SK-N-SH (cell line): ENCODE measurements at regions not wholly inside any gene's neighbourhood (a gene's known extent, or its start where the extent isn't known, plus 50 kb on each side); places are given as distances from the start of the nearest gene placed in this dataset.

ENCODE experiments used
- CTCF ChIA-PET: fragments of 300-600, 350-600 bp; formaldehyde crosslinking; extraction: SDS; loops from one replicate; lab custom pipeline; 2021; lab: Yijun Ruan, JAX
- POLR2A ChIA-PET: fragments of 350-600 bp; sonication (Branson Sonifier 250); formaldehyde crosslinking; extraction: SDS; loops from one replicate; lab custom pipeline; 2020; ENCODE audit warnings: antibody characterized with exemption, inconsistent platforms; lab: Yijun Ruan, JAX
- DNase-seq: peaks from one replicate; pipeline ENCODE4 v3.0.0; 2012
- H2AFZ ChIP-seq: fragments of 200-600 bp; sonication (generic); 2 replicates; pipeline ENCODE4 v1.8.1; 2016; ENCODE audit warnings: antibody characterized with exemption, mild to moderate bottlenecking, low read depth
- H3F3A ChIP-seq: fragments of 200-600 bp; sonication (generic); replicated peaks from 2 replicates; pipeline ENCODE3; 2016; ENCODE audit warnings: antibody characterized with exemption, mild to moderate bottlenecking; ENCODE audit not compliant: insufficient read depth
- H3K27ac ChIP-seq, 2 experiments: fragments of 200-500 bp in 1 of 2; fragments of 200-600 bp in 1 of 2; sonication (Bioruptor generic) in 1 of 2; sonication (generic), shearing (Covaris generic) in 1 of 2; 2 replicates each; pipeline versions ENCODE4 v1.5.1 to v1.6.1; 2014 to 2016; ENCODE audit warnings: low read depth in 2 of 2, inconsistent platforms in 1 of 2, low read length in 1 of 2, mild to moderate bottlenecking in 1 of 2, mixed read lengths in 1 of 2
- H3K27me3 ChIP-seq: fragments of 200-600 bp; sonication (generic), shearing (Covaris generic); 2 replicates; pipeline ENCODE4 v1.6.1; 2016; ENCODE audit warnings: mixed run types; ENCODE audit not compliant: insufficient read depth
- H3K36me3 ChIP-seq, 2 experiments: fragments of 200-500 bp in 1 of 2; fragments of 200-600 bp in 1 of 2; sonication (Bioruptor generic) in 1 of 2; sonication (generic) in 1 of 2; replicated peaks in 1 of 2; 2 replicates each; pipeline versions ENCODE3 to v1.5.1; 2014 to 2016; ENCODE audit warnings: low read length in 1 of 2, mild to moderate bottlenecking in 1 of 2; ENCODE audit not compliant: insufficient read depth in 2 of 2, control insufficient read depth in 1 of 2
- H3K4me1 ChIP-seq, 2 experiments: fragments of 200-500 bp in 1 of 2; fragments of 200-600 bp in 1 of 2; sonication (Bioruptor generic) in 1 of 2; sonication (generic), shearing (Covaris generic) in 1 of 2; 2 replicates each; pipeline versions ENCODE4 v1.5.1 to v1.6.1; 2014 to 2016; ENCODE audit warnings: low read depth in 1 of 2, low read length in 1 of 2, mixed run types in 1 of 2; ENCODE audit not compliant: insufficient read depth in 2 of 2, control insufficient read depth in 1 of 2
- H3K4me2 ChIP-seq: fragments of 200-600 bp; sonication (generic), shearing (Covaris generic); 2 replicates; pipeline ENCODE4 v1.6.1; 2017; ENCODE audit warnings: mixed run types
- H3K4me3 ChIP-seq, 2 experiments: fragments of 200-500 bp in 1 of 2; fragments of 200-600 bp in 1 of 2; sonication (Bioruptor generic) in 1 of 2; sonication (generic), shearing (Covaris generic) in 1 of 2; 2 replicates each; pipeline versions ENCODE4 v1.5.1 to v1.8.1; 2014 to 2016; ENCODE audit warnings: low read depth in 2 of 2, inconsistent platforms in 1 of 2, low read length in 1 of 2, mild to moderate bottlenecking in 1 of 2, mixed read lengths in 1 of 2, moderate library complexity in 1 of 2
- H3K79me2 ChIP-seq: fragments of 200-600 bp; sonication (generic); 2 replicates; pipeline ENCODE4 v1.8.1; 2017; ENCODE audit warnings: mild to moderate bottlenecking; ENCODE audit not compliant: insufficient read depth
- H3K9ac ChIP-seq: fragments of 200-600 bp; sonication (generic); 2 replicates; pipeline ENCODE4 v1.6.1; 2017; ENCODE audit warnings: mixed run types
- H3K9me2 ChIP-seq: fragments of 200-600 bp; sonication (generic); 2 replicates; pipeline ENCODE4 v1.6.1; 2017; ENCODE audit warnings: mixed run types
- H3K9me3 ChIP-seq: fragments of 200-600 bp; sonication (generic); 2 replicates; pipeline ENCODE4 v1.6.1; 2017; ENCODE audit warnings: mixed run types, mild to moderate bottlenecking, moderate library complexity
- H4K20me1 ChIP-seq: fragments of 200-600 bp; sonication (generic); 2 replicates; pipeline ENCODE4 v1.6.1; 2017; ENCODE audit warnings: mild to moderate bottlenecking, mixed run types; ENCODE audit not compliant: insufficient read depth
- CHD2 ChIP-seq: fragments of 150-350 bp; IDR thresholded peaks from 2 replicates; pipeline ENCODE4 v1.6.1; 2018; ENCODE audit warnings: low read length; ENCODE audit not compliant: partially characterized antibody
- ELF1 ChIP-seq: IDR thresholded peaks from 2 replicates; pipeline ENCODE4 v1.4.0; 2012
- EZH2phosphoT487 ChIP-seq: fragments of 200-600 bp; sonication (generic); IDR thresholded peaks from 2 replicates; pipeline ENCODE4 v1.6.1; 2017; ENCODE audit warnings: low read depth, mixed run types, mild to moderate bottlenecking, antibody characterized with exemption, moderate library complexity, borderline replicate concordance
- RCOR1 ChIP-seq: fragments of 150-350 bp; IDR thresholded peaks from 2 replicates; pipeline ENCODE4 v1.6.1; 2017; ENCODE audit warnings: antibody characterized with exemption, low read length
- RFX5 ChIP-seq: IDR thresholded peaks from 2 replicates; pipeline ENCODE4 v1.6.1; 2012; ENCODE audit warnings: mild to moderate bottlenecking, improper control_type of control experiment, low read length
- RXRA ChIP-seq: IDR thresholded peaks from 2 replicates; pipeline ENCODE4 v1.4.0; 2012; ENCODE audit warnings: low read depth, mild to moderate bottlenecking, borderline replicate concordance
- YY1 ChIP-seq: IDR thresholded peaks from 2 replicates; pipeline ENCODE4 v1.4.0; 2012; ENCODE audit warnings: low read depth, mild to moderate bottlenecking
- WGBS: methylation state at CpG from one replicate; pipeline ENCODE4 v1.1.6; 2017; ENCODE audit warnings: low lambda C conversion rate; 5-methylcytosine and 5-hydroxymethylcytosine counted together
- TF ChIP-seq, protein P1 (sequence below): IDR thresholded peaks from 2 replicates; pipeline ENCODE4 v1.4.0; 2012; ENCODE audit warnings: low read depth, borderline replicate concordance
- TF ChIP-seq, protein P2 (sequence below): IDR thresholded peaks from 2 replicates; pipeline ENCODE4 v1.4.0; 2012; ENCODE audit warnings: low read depth, borderline replicate concordance
- TF ChIP-seq, protein P3 (sequence below): IDR thresholded peaks from 2 replicates; pipeline ENCODE4 v1.6.1; 2012; ENCODE audit warnings: mild to moderate bottlenecking, low read depth, low read length, moderate library complexity
- TF ChIP-seq, protein P4 (sequence below): IDR thresholded peaks from 2 replicates; pipeline ENCODE4 v1.4.0; 2012; ENCODE audit warnings: low read depth

DNA sequence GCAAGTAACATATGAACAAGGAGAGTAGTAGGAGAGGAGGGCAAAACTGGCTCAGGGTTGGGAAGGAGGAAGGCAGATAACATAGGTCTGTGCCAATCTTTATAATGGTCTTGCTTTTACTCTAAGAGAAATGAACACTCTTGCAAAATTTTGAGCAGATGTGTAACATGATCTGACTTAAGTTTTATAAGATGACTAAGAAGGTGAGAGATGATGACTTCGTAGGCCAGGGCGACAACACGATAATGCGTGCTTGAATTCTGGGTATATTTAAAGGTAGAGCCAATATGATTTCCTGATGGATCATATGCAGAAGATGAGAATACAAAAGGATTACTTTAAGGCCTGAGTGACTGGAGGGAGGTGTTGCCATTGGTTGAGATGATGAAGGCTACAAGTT is 265.4 kb upstream of the KCNMB2 start:
- 84% methylated on average over 4 of the region's 4 CpGs for WGBS
- peaks cover 8% of the 10 kb centered on the region for H3F3A ChIP-seq
- no peak for DNase-seq
- H3K4me3 ChIP-seq = no peak overlapping the region
- no peaks in the 10 kb centered on the region for H3K79me2 ChIP-seq
- POLR2A ChIA-PET = no interaction called here
- H3K9me3 ChIP-seq = no peaks in the 10 kb centered on the region
- TF ChIP-seq, protein P1, sequence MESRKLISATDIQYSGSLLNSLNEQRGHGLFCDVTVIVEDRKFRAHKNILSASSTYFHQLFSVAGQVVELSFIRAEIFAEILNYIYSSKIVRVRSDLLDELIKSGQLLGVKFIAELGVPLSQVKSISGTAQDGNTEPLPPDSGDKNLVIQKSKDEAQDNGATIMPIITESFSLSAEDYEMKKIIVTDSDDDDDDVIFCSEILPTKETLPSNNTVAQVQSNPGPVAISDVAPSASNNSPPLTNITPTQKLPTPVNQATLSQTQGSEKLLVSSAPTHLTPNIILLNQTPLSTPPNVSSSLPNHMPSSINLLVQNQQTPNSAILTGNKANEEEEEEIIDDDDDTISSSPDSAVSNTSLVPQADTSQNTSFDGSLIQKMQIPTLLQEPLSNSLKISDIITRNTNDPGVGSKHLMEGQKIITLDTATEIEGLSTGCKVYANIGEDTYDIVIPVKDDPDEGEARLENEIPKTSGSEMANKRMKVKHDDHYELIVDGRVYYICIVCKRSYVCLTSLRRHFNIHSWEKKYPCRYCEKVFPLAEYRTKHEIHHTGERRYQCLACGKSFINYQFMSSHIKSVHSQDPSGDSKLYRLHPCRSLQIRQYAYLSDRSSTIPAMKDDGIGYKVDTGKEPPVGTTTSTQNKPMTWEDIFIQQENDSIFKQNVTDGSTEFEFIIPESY = no peak
- no peak for TF ChIP-seq CHD2
- no peak for TF ChIP-seq YY1
- TF ChIP-seq, protein P2, sequence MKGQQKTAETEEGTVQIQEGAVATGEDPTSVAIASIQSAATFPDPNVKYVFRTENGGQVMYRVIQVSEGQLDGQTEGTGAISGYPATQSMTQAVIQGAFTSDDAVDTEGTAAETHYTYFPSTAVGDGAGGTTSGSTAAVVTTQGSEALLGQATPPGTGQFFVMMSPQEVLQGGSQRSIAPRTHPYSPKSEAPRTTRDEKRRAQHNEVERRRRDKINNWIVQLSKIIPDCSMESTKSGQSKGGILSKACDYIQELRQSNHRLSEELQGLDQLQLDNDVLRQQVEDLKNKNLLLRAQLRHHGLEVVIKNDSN = no peak
- TF ChIP-seq, protein P3, sequence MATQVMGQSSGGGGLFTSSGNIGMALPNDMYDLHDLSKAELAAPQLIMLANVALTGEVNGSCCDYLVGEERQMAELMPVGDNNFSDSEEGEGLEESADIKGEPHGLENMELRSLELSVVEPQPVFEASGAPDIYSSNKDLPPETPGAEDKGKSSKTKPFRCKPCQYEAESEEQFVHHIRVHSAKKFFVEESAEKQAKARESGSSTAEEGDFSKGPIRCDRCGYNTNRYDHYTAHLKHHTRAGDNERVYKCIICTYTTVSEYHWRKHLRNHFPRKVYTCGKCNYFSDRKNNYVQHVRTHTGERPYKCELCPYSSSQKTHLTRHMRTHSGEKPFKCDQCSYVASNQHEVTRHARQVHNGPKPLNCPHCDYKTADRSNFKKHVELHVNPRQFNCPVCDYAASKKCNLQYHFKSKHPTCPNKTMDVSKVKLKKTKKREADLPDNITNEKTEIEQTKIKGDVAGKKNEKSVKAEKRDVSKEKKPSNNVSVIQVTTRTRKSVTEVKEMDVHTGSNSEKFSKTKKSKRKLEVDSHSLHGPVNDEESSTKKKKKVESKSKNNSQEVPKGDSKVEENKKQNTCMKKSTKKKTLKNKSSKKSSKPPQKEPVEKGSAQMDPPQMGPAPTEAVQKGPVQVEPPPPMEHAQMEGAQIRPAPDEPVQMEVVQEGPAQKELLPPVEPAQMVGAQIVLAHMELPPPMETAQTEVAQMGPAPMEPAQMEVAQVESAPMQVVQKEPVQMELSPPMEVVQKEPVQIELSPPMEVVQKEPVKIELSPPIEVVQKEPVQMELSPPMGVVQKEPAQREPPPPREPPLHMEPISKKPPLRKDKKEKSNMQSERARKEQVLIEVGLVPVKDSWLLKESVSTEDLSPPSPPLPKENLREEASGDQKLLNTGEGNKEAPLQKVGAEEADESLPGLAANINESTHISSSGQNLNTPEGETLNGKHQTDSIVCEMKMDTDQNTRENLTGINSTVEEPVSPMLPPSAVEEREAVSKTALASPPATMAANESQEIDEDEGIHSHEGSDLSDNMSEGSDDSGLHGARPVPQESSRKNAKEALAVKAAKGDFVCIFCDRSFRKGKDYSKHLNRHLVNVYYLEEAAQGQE = no peak
- TF ChIP-seq EZH2phosphoT487 = no peak
- no peak for TF ChIP-seq RCOR1
- no peak for TF ChIP-seq RFX5
- no peak for TF ChIP-seq RXRA
- TF ChIP-seq ELF1 = no peak
- TF ChIP-seq, protein P4, sequence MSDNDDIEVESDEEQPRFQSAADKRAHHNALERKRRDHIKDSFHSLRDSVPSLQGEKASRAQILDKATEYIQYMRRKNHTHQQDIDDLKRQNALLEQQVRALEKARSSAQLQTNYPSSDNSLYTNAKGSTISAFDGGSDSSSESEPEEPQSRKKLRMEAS = no peak
- TF ChIP-seq, all 33 proteins: peak for 0
- Histone ChIP-seq H3K27ac (no peak overlapping the region), H3K27me3 (no peaks in the 10 kb centered on the region), H3K9me2 (no peaks in the 10 kb centered on the region), H3K9ac (no peak overlapping the region), H3K4me1 (no peaks in the 10 kb centered on the region), H3K4me2 (no peak overlapping the region), H2AFZ (no peak overlapping the region), H4K20me1 (no peaks in the 10 kb centered on the region), H3K36me3 (no peaks in the 10 kb centered on the region)
- CTCF ChIA-PET = no interaction called here
